ENCODE measurements at regions not wholly inside any gene's neighbourhood (a gene's known extent, or its start where the extent isn't known, plus 50 kb on each side); places are given as distances from the start of the nearest gene placed in this dataset.

GRCh38 chr1:74858136-74858535 lies 125.2 kb downstream of the TYW3 start:
- ATAC-seq (no peak), DNase-seq (ENCODE audit: low spot score) (no peak), FAIRE-seq (no peak)
- Histone ChIP-seq H3K4me3 (replicated peaks in 1 of 3; ENCODE audit: insufficient read depth in 1 of 3, low read depth in 2 of 3, low read length in 3 of 3) (no peak overlapping the region), H3K36me3 (replicated peaks in 1 of 2; ENCODE audit: control insufficient read depth in 1 of 2, insufficient read depth in 2 of 2, low read length in 2 of 2) (no peaks in the 10 kb centered on the region), H3K4me1 (ENCODE audit: insufficient read depth, low read length) (no peaks in the 10 kb centered on the region), H3K27me3 (ENCODE audit: control insufficient read depth in 1 of 2, insufficient read depth in 2 of 2, low read length in 2 of 2) (no peaks in the 10 kb centered on the region; a peak in 1 of 5 replicates), H3K9me3 (ENCODE audit: low read length) (peaks cover 13% of the 10 kb centered on the region; the same call in 1 of the 2 replicates), H4K20me1 (ENCODE audit: insufficient read depth, low read length) (no peaks in the 10 kb centered on the region), H2AFZ (ENCODE audit: low read length) (no peak overlapping the region), H3K79me2 (ENCODE audit: insufficient read depth, low read length) (no peaks in the 10 kb centered on the region), H3K27ac (ENCODE audit: extremely low read length, insufficient read depth, low read length) (no peak overlapping the region), H3K4me2 (ENCODE audit: low read depth, low read length) (no peak overlapping the region), H3K9ac (ENCODE audit: insufficient read depth, low read depth, low read length) (no peak overlapping the region)
- ChIA-PET CTCF (ENCODE audit: low intra/inter-chr PET ratio, low total read pairs) (no interaction called here), POLR2A (no interaction called here)
- intact Hi-C loops (cut with micrococcal nuclease; ENCODE audit: unreplicated experiment) (no loop called here), in situ Hi-C loops (cut with HindIII; ENCODE audit: extremely low pct_ligation_motif_present, low pct_unique_long_range_greater_than_20kb) (no loop called here)
- BruUV-seq (replicated peaks), result no TSS peak
- no peak for TF ChIP-seq RFXANK (CRISPR knock-in tag; IDR thresholded peaks at IDR 0.05)
- 14% methylated on average over 5 of the region's 5 CpGs for WGBS (ENCODE audit: low lambda C conversion rate)

GRCh38 chr1:74861867-74862266 lies 128.9 kb downstream of the TYW3 start:
- TF ChIP-seq ZBTB26 (CRISPR knock-in tag; IDR thresholded peaks at IDR 0.05; ENCODE audit: borderline replicate concordance) (no peak), LBX2 (CRISPR knock-in tag; IDR thresholded peaks at IDR 0.05; ENCODE audit: borderline replicate concordance) (no peak), ZSCAN30 (CRISPR knock-in tag; IDR thresholded peaks at IDR 0.05) (no peak), MZF1 (CRISPR knock-in tag; IDR thresholded peaks at IDR 0.05; ENCODE audit: borderline replicate concordance) (no peak), MAFF (IDR thresholded peaks at IDR 0.05; ENCODE audit: low read depth, low read length) (no peak), TP53 (CRISPR knock-in tag; conservative IDR thresholded peaks at IDR 0.05) (no peak), ZFP36L2 (CRISPR knock-in tag; IDR thresholded peaks at IDR 0.05) (no peak), GLMP (CRISPR knock-in tag; IDR thresholded peaks at IDR 0.05; ENCODE audit: borderline replicate concordance) (no peak), ELF3 (CRISPR knock-in tag; IDR thresholded peaks at IDR 0.05) (no peak), EED (CRISPR knock-in tag; IDR thresholded peaks at IDR 0.05) (no peak), ZNF558 (CRISPR knock-in tag; IDR thresholded peaks at IDR 0.05; ENCODE audit: borderline replicate concordance) (no peak), ZNF10 (CRISPR knock-in tag; IDR thresholded peaks at IDR 0.05; ENCODE audit: borderline replicate concordance, low read depth) (no peak), ZNF207 (IDR thresholded peaks at IDR 0.05; ENCODE audit: borderline replicate concordance) (no peak), CBX1 (IDR thresholded peaks at IDR 0.05; ENCODE audit: low read depth) (no peak), MIER2 (CRISPR knock-in tag; IDR thresholded peaks at IDR 0.05) (no peak), ZNF607 (CRISPR knock-in tag; IDR thresholded peaks at IDR 0.05; ENCODE audit: borderline replicate concordance) (no peak), ZKSCAN8 (CRISPR knock-in tag; IDR thresholded peaks at IDR 0.05; ENCODE audit: borderline replicate concordance) (no peak), ZNF740 (CRISPR knock-in tag; IDR thresholded peaks at IDR 0.05) (no peak)
- Histone ChIP-seq H3K9me3 (ENCODE audit: low read length) (peaks cover 47% of the 10 kb centered on the region), H3K4me1 (ENCODE audit: insufficient read depth, low read length) (no peaks in the 10 kb centered on the region), H3K27me3 (ENCODE audit: control insufficient read depth in 1 of 2, insufficient read depth in 2 of 2, low read length in 2 of 2) (no peaks in the 10 kb centered on the region; a peak in 1 of 5 replicates), H2AFZ (ENCODE audit: low read length) (no peak overlapping the region), H3K36me3 (replicated peaks in 1 of 2; ENCODE audit: control insufficient read depth in 1 of 2, insufficient read depth in 2 of 2, low read length in 2 of 2) (no peaks in the 10 kb centered on the region), H3K4me2 (ENCODE audit: low read depth, low read length) (no peak overlapping the region), H3K27ac (ENCODE audit: extremely low read length, insufficient read depth, low read length) (no peak overlapping the region), H3K9ac (ENCODE audit: insufficient read depth, low read depth, low read length) (no peak overlapping the region), H3K79me2 (ENCODE audit: insufficient read depth, low read length) (no peaks in the 10 kb centered on the region), H4K20me1 (ENCODE audit: insufficient read depth, low read length) (no peaks in the 10 kb centered on the region), H3K4me3 (replicated peaks in 1 of 3; ENCODE audit: insufficient read depth in 1 of 3, low read depth in 2 of 3, low read length in 3 of 3) (no peak overlapping the region)
- DNase-seq (ENCODE audit: low spot score), result no peak
- ChIA-PET POLR2A (no interaction called here), CTCF (ENCODE audit: low intra/inter-chr PET ratio, low total read pairs) (no interaction called here)
- no CpG with 5 or more reads among the region's 1 CpG for WGBS (ENCODE audit: low lambda C conversion rate)
- in situ Hi-C loops (cut with HindIII; ENCODE audit: extremely low pct_ligation_motif_present, low pct_unique_long_range_greater_than_20kb) (no loop called here), intact Hi-C loops (cut with micrococcal nuclease; ENCODE audit: unreplicated experiment) (no loop called here)
- no TSS peak for BruUV-seq (replicated peaks)
- FAIRE-seq, result no peak
- ATAC-seq, result no peak
